ENCODE measurements at regions not wholly inside any gene's neighbourhood (a gene's known extent, or its start where the extent isn't known, plus 50 kb on each side); places are given as distances from the start of the nearest gene placed in this dataset.

GRCh38 chr10:47230957-47231356 lies 69.0 kb upstream of the GDF10 start:
- TF ChIP-seq EZH2 (IDR thresholded peaks at IDR 0.05) = no peak
- TF ChIP-seq POLR2AphosphoS5 (IDR thresholded peaks at IDR 0.05; ENCODE audit: borderline replicate concordance, low read depth, low read length) = no peak

Data from SK-N-MC (cell line).